CD8-positive, alpha-beta memory T cell (primary cell): ENCODE measurements at regions not wholly inside any gene's neighbourhood (a gene's known extent, or its start where the extent isn't known, plus 50 kb on each side); places are given as distances from the start of the nearest gene placed in this dataset.

ENCODE experiments used
- CTCF ChIA-PET: fragments of 350-600 bp; sonication (Branson Sonifier 250); formaldehyde crosslinking; loops from one replicate; lab custom pipeline; 2021; ENCODE audit warnings: antibody characterized with exemption; lab: Charles Lee
- POLR2A ChIA-PET: fragments of 350-600 bp; sonication (Branson Sonifier 250); formaldehyde crosslinking; loops from one replicate; lab custom pipeline; 2021; ENCODE audit warnings: antibody characterized with exemption; lab: Charles Lee
- DNase-seq, 5 donors: peaks; one replicate each; pipeline versions ENCODE4 v3.0.0 to v3.0.0-alpha.2; 2020 to 2022; ENCODE audit warnings: mixed read lengths in 1 of 5
- H3K27ac ChIP-seq: one replicate; pipeline ENCODE4 v1.7.0; 2013; ENCODE audit warnings: low read depth, mild to moderate bottlenecking, low read length, moderate library complexity
- H3K27me3 ChIP-seq: 2 replicates; pipeline ENCODE4 v1.7.0; 2013; ENCODE audit warnings: low read length, mild to moderate bottlenecking; ENCODE audit not compliant: insufficient read depth, poor library complexity, severe bottlenecking
- H3K36me3 ChIP-seq: 2 replicates; pipeline ENCODE4 v1.7.0; 2013; ENCODE audit warnings: mild to moderate bottlenecking, low read length, moderate library complexity; ENCODE audit not compliant: insufficient read depth
- H3K4me1 ChIP-seq: 2 replicates; pipeline ENCODE4 v1.7.0; 2013; ENCODE audit warnings: mild to moderate bottlenecking, low read length, moderate library complexity; ENCODE audit not compliant: insufficient read depth
- H3K4me3 ChIP-seq: 2 replicates; pipeline ENCODE4 v1.7.0; 2013; ENCODE audit warnings: mild to moderate bottlenecking, low read length
- H3K9me3 ChIP-seq: 2 replicates; pipeline ENCODE4 v1.7.0; 2013; ENCODE audit warnings: mild to moderate bottlenecking, low read length
- H3K27ac Mint-ChIP-seq, 8 donors: one replicate each; pipeline ENCODE4 v1.8.0; 2020 to 2021; ENCODE audit warnings: mixed read lengths in 8 of 8, mild to moderate bottlenecking in 6 of 8, inconsistent platforms in 3 of 8, moderate library complexity in 3 of 8
- H3K27me3 Mint-ChIP-seq, 2 donors: one replicate each; pipeline ENCODE4 v1.8.0; 2020 to 2021; ENCODE audit warnings: mixed read lengths in 2 of 2, mild to moderate bottlenecking in 1 of 2, moderate library complexity in 1 of 2
- H3K36me3 Mint-ChIP-seq, 3 donors: one replicate each; pipeline ENCODE4 v1.8.0; 2020 to 2021; ENCODE audit warnings: mixed read lengths in 3 of 3, inconsistent platforms in 1 of 3, mild to moderate bottlenecking in 1 of 3
- H3K4me1 Mint-ChIP-seq, 3 donors: one replicate each; pipeline ENCODE4 v1.8.0; 2020 to 2021; ENCODE audit warnings: mixed read lengths in 3 of 3, inconsistent platforms in 1 of 3, mild to moderate bottlenecking in 1 of 3
- H3K4me3 Mint-ChIP-seq, 7 donors: one replicate each; pipeline ENCODE4 v1.8.0; 2020 to 2021; ENCODE audit warnings: mixed read lengths in 7 of 7, mild to moderate bottlenecking in 6 of 7, moderate library complexity in 4 of 7, inconsistent platforms in 2 of 7
- H3K9me3 Mint-ChIP-seq, 5 donors: one replicate each; pipeline ENCODE4 v1.8.0; 2020 to 2022; ENCODE audit warnings: mixed read lengths in 5 of 5, mild to moderate bottlenecking in 3 of 5, moderate library complexity in 2 of 5, inconsistent platforms in 1 of 5

DNA sequence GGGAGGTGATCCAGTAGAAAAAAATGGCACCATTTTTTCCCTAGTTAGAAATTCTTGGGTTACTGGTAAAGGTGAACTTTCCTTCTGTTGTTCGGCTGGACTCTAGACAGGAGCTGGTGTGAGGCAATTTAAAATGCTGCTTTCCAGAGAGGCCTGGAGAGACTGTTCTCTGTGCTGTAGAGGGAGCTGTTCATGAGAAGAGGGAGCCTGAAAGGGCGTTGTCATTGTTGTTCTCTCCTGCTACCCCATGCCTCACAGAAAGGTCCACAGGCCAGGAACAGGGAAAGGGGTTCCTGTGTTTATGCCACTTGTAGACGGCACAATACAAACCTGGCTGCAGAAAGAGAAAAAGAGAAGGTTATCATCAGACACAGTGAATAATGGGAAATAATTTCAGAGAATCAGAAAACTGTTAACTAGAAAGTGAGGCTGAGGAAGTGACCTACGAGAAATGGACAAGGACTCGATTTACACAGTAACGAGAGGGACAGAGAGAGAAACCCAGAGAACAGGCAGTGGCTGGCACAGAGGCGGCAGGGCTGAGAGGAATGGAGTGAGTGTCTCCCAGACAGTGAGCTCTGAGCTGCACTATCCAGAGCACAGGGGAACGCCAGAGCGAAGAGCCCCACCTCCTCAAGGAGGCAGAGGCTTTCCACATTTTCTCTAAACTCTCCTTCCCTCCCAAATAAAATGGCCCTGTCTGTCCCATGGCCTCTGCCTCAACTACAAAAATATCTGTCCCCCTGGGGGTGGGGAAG is 109.2 kb downstream of the RRM1 start:
- H3K27me3 ChIP-seq, result no peaks in the 10 kb centered on the region
- H3K27me3 Mint-ChIP-seq, result peaks cover 11 to 45% of the 10 kb centered on the region in 2 donors
- no peak overlapping the region for H3K27ac Mint-ChIP-seq
- H3K4me3 ChIP-seq, result no peak overlapping the region
- H3K4me3 Mint-ChIP-seq, result peak overlapping the region in 1 of 7 donors; percentile 68
- no peaks in the 10 kb centered on the region for H3K4me1 Mint-ChIP-seq
- no peaks in the 10 kb centered on the region for H3K36me3 ChIP-seq
- H3K4me1 ChIP-seq, result no peaks in the 10 kb centered on the region
- H3K9me3 ChIP-seq, result no peaks in the 10 kb centered on the region
- H3K9me3 Mint-ChIP-seq, result peaks cover 0 to 3% (median 0%) of the 10 kb centered on the region in 5 donors
- H3K36me3 Mint-ChIP-seq, result no peaks in the 10 kb centered on the region
- no peak for DNase-seq
- H3K27ac ChIP-seq, result no peak overlapping the region
- CTCF ChIA-PET, result interaction anchor here (1.2 to 3.2 kb wide), 2 partner anchors 17 to 336 kb away, joined by 4 to 11 read pairs; no protein-coding TSS in a partner anchor
- POLR2A ChIA-PET, result no interaction called here

GRCh38 chr11:4202749-4203148 is 108.2 kb downstream of the RRM1 start:
- peaks cover 0 to 3% (median 0%) of the 10 kb centered on the region in 5 donors for H3K9me3 Mint-ChIP-seq

GRCh38 chr11:4197112-4197511 is 102.5 kb downstream of the RRM1 start:
- H3K27ac ChIP-seq, result no peak overlapping the region
- no peak for DNase-seq
- no peaks in the 10 kb centered on the region for H3K9me3 Mint-ChIP-seq
- H3K36me3 Mint-ChIP-seq, result no peaks in the 10 kb centered on the region
- H3K27me3 ChIP-seq, result no peaks in the 10 kb centered on the region
- H3K4me3 Mint-ChIP-seq, result no peak overlapping the region
- no peak overlapping the region for H3K27ac Mint-ChIP-seq
- H3K9me3 ChIP-seq, result no peaks in the 10 kb centered on the region
- H3K4me3 ChIP-seq, result no peak overlapping the region
- ChIA-PET POLR2A (no interaction called here), CTCF (interaction anchor here (1.3 kb wide), 1 partner anchor 9 kb away, joined by 9 read pairs; no protein-coding TSS in a partner anchor)
- H3K4me1 ChIP-seq, result no peaks in the 10 kb centered on the region
- no peaks in the 10 kb centered on the region for H3K4me1 Mint-ChIP-seq
- peaks cover 9 to 21% of the 10 kb centered on the region in 2 donors for H3K27me3 Mint-ChIP-seq
- H3K36me3 ChIP-seq, result no peaks in the 10 kb centered on the region

More at GRCh38 chr11:4202749-4203148, 108.2 kb downstream of the RRM1 start:
- no peaks in the 10 kb centered on the region for H3K4me1 ChIP-seq
- Mint-ChIP-seq H3K27ac (no peak overlapping the region), H3K27me3 (peaks cover 11 to 45% of the 10 kb centered on the region in 2 donors), H3K4me1 (no peaks in the 10 kb centered on the region), H3K36me3 (no peaks in the 10 kb centered on the region), H3K4me3 (no peak overlapping the region)
- no peaks in the 10 kb centered on the region for H3K36me3 ChIP-seq
- CTCF ChIA-PET, result interaction anchor here (1.2 to 3.2 kb wide), 2 partner anchors 16 to 337 kb away, joined by 4 to 11 read pairs; no protein-coding TSS in a partner anchor
- no peaks in the 10 kb centered on the region for H3K9me3 ChIP-seq
- H3K27me3 ChIP-seq, result no peaks in the 10 kb centered on the region
- no peak overlapping the region for H3K27ac ChIP-seq
- H3K4me3 ChIP-seq, result no peak overlapping the region
- POLR2A ChIA-PET, result no interaction called here
- no peak for DNase-seq

- no peak overlapping the region for H3K27ac ChIP-seq
- Mint-ChIP-seq H3K4me3 (no peak overlapping the region), H3K9me3 (no peaks in the 10 kb centered on the region), H3K27me3 (peaks cover 10 to 15% of the 10 kb centered on the region in 2 donors), H3K4me1 (no peaks in the 10 kb centered on the region), H3K27ac (no peak overlapping the region), H3K36me3 (no peaks in the 10 kb centered on the region)
- H3K4me3 ChIP-seq, result no peak overlapping the region
- no peaks in the 10 kb centered on the region for H3K27me3 ChIP-seq
- no peak for DNase-seq
- H3K36me3 ChIP-seq, result no peaks in the 10 kb centered on the region
- no peaks in the 10 kb centered on the region for H3K9me3 ChIP-seq
- POLR2A ChIA-PET, result no interaction called here
- no peaks in the 10 kb centered on the region for H3K4me1 ChIP-seq
- CTCF ChIA-PET, result no interaction called here
Measured at GRCh38 chr11:4195909-4196308, 101.3 kb downstream of the RRM1 start.

DNA sequence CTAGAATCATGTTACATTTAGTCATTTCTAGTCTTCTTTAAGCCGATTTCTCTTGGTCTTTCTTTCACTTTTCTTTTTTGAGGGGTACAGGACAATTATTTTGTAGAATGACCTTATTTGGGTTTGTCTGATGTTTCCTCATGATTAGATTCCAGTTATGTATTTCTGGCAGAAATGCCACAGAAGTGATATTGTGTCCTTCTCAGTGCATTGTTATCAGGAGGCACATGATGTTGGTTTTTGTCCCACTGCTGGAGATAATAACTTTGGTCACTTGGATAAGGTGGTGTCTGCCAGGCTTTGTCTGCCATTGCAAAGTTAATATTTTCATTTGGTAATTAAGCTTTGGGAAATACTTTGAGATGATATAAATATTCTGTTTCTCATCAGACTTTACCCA is 100.3 kb downstream of the RRM1 start:
- H3K27me3 Mint-ChIP-seq, result peaks cover 13 to 14% of the 10 kb centered on the region in 2 donors
- H3K27ac ChIP-seq, result no peak overlapping the region
- H3K36me3 Mint-ChIP-seq, result no peaks in the 10 kb centered on the region
- no peaks in the 10 kb centered on the region for H3K4me1 ChIP-seq
- ChIA-PET POLR2A (no interaction called here), CTCF (no interaction called here)
- H3K4me3 ChIP-seq, result no peak overlapping the region
- DNase-seq, result no peak
- H3K9me3 Mint-ChIP-seq, result no peaks in the 10 kb centered on the region
- no peak overlapping the region for H3K4me3 Mint-ChIP-seq
- H3K4me1 Mint-ChIP-seq, result no peaks in the 10 kb centered on the region
- no peaks in the 10 kb centered on the region for H3K9me3 ChIP-seq
- H3K36me3 ChIP-seq, result no peaks in the 10 kb centered on the region
- H3K27ac Mint-ChIP-seq, result no peak overlapping the region
- no peaks in the 10 kb centered on the region for H3K27me3 ChIP-seq

- ChIA-PET CTCF (interaction anchor here (1.2 kb wide), 1 partner anchor 348 kb away, joined by 4 read pairs; no protein-coding TSS in a partner anchor), POLR2A (no interaction called here)
- no peak for DNase-seq
- no peak overlapping the region for H3K4me3 ChIP-seq
- Mint-ChIP-seq H3K4me1 (peaks cover 0 to 4% (median 2%) of the 10 kb centered on the region in 3 donors), H3K9me3 (no peaks in the 10 kb centered on the region), H3K27ac (no peak overlapping the region), H3K27me3 (peaks cover 9 to 15% of the 10 kb centered on the region in 2 donors), H3K4me3 (no peak overlapping the region), H3K36me3 (no peaks in the 10 kb centered on the region)
- no peaks in the 10 kb centered on the region for H3K4me1 ChIP-seq
- no peaks in the 10 kb centered on the region for H3K36me3 ChIP-seq
- H3K27ac ChIP-seq, result no peak overlapping the region
- H3K27me3 ChIP-seq, result no peaks in the 10 kb centered on the region
- no peaks in the 10 kb centered on the region for H3K9me3 ChIP-seq
Measured at GRCh38 chr11:4191031-4191571, 96.5 kb downstream of the RRM1 start.

DNA sequence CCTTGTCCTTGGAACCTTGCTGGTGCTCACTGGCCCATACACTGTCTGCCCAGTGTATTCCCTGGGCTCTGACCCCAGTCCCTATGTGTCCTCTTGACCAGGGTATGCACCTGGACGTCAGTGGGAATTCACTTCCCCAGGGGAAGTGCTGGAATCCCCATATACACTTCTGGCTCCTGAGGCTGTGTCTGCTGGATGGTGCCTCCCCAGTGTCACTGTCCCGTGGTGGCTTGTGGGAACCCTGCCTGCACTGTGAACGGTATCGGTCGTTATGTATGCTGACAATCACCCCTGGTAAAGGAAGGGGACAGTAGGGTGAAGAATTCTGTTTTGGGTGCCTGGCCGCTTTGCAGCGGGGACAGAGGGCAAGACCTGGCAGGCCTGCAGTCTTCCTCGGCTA is 95.9 kb downstream of the RRM1 start:
- ChIA-PET POLR2A (no interaction called here), CTCF (no interaction called here)
- Mint-ChIP-seq H3K4me3 (no peak overlapping the region), H3K27ac (no peak overlapping the region), H3K36me3 (no peaks in the 10 kb centered on the region), H3K27me3 (peaks cover 9 to 15% of the 10 kb centered on the region in 2 donors), H3K4me1 (peaks cover 0 to 4% (median 2%) of the 10 kb centered on the region in 3 donors), H3K9me3 (no peaks in the 10 kb centered on the region)
- no peaks in the 10 kb centered on the region for H3K4me1 ChIP-seq
- DNase-seq, result no peak
- H3K9me3 ChIP-seq, result no peaks in the 10 kb centered on the region
- H3K36me3 ChIP-seq, result no peaks in the 10 kb centered on the region
- no peaks in the 10 kb centered on the region for H3K27me3 ChIP-seq
- H3K27ac ChIP-seq, result no peak overlapping the region
- H3K4me3 ChIP-seq, result no peak overlapping the region

DNA sequence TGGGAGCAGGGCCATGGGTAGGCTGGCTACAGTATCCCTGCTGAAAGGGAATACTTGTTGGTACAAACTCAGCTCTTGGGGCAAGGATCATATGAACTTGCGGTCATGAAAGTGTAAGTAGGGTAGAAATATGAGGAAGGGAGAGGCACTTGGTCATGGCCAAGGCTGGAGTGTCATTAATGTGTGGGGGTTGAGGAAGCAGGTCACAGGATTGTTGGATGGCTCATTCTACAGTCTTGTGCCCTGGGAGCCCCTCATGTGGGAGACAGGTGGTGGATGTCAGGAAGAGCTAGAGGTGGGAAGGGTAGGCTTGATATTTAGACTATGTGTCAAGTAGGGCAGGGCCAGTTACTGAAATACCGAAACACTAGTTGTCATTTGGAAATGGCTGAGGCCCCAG is 95.5 kb downstream of the RRM1 start:
- ChIA-PET POLR2A (no interaction called here), CTCF (no interaction called here)

More for the DNA sequence above, 95.5 kb downstream of the RRM1 start:
- Histone ChIP-seq H3K36me3 (no peaks in the 10 kb centered on the region), H3K9me3 (no peaks in the 10 kb centered on the region), H3K4me3 (no peak overlapping the region), H3K27ac (no peak overlapping the region), H3K27me3 (no peaks in the 10 kb centered on the region), H3K4me1 (no peaks in the 10 kb centered on the region)
- Mint-ChIP-seq H3K27ac (no peak overlapping the region), H3K4me3 (no peak overlapping the region), H3K9me3 (no peaks in the 10 kb centered on the region), H3K36me3 (no peaks in the 10 kb centered on the region), H3K27me3 (peaks cover 9 to 15% of the 10 kb centered on the region in 2 donors), H3K4me1 (peaks cover 0 to 4% (median 2%) of the 10 kb centered on the region in 3 donors)
- DNase-seq, result no peak
